ENCODE measurements at regions not wholly inside any gene's neighbourhood (a gene's known extent, or its start where the extent isn't known, plus 50 kb on each side); places are given as distances from the start of the nearest gene placed in this dataset.

- no peaks in the 10 kb centered on the region for H3K36me3 ChIP-seq (ENCODE audit: insufficient read depth, low read length)
- no peak overlapping the region for H3K9ac ChIP-seq (ENCODE audit: low read length)
- no peak overlapping the region for H3K4me3 ChIP-seq (ENCODE audit: low read depth, low read length, poor library complexity, severe bottlenecking)
- no peak overlapping the region for H2AFZ ChIP-seq (ENCODE audit: low read length)
- no peak overlapping the region for H3K4me2 ChIP-seq (ENCODE audit: low read length)
- H4K20me1 ChIP-seq (ENCODE audit: insufficient read depth, low read length), result no peaks in the 10 kb centered on the region
- TF ChIP-seq EZH2 (IDR thresholded peaks at IDR 0.05; ENCODE audit: borderline replicate concordance, low read length) (no peak), CTCF (IDR thresholded peaks at IDR 0.05; ENCODE audit: low read length) (peak; percentile 50)
- no peak overlapping the region for H3K27ac ChIP-seq (ENCODE audit: low read depth, low read length, poor library complexity, severe bottlenecking)
- no peaks in the 10 kb centered on the region for H3K27me3 ChIP-seq (ENCODE audit: insufficient read depth, low read length)
- H3K79me2 ChIP-seq (ENCODE audit: insufficient read depth, low read length), result no peaks in the 10 kb centered on the region
- no peaks in the 10 kb centered on the region for H3K9me2 ChIP-seq (ENCODE audit: low read depth, low read length)
- no peaks in the 10 kb centered on the region for H3K9me3 ChIP-seq (ENCODE audit: low read length)
- no peaks in the 10 kb centered on the region for H3F3A ChIP-seq (ENCODE audit: insufficient read depth, low read length)
- H3K4me1 ChIP-seq (ENCODE audit: insufficient read depth, low read length, severe bottlenecking), result no peaks in the 10 kb centered on the region
Observed at GRCh38 chr1:17998889-17999288, 108.7 kb upstream of the IGSF21 start.

- H3F3A ChIP-seq (ENCODE audit: insufficient read depth, low read length), result no peaks in the 10 kb centered on the region
- no peaks in the 10 kb centered on the region for H3K27me3 ChIP-seq (ENCODE audit: insufficient read depth, low read length)
- H3K9ac ChIP-seq (ENCODE audit: low read length), result no peak overlapping the region
- no peak for TF ChIP-seq CTCF (IDR thresholded peaks at IDR 0.05; ENCODE audit: low read length)
- TF ChIP-seq EZH2 (IDR thresholded peaks at IDR 0.05; ENCODE audit: borderline replicate concordance, low read length), result no peak
- no peak overlapping the region for H3K4me2 ChIP-seq (ENCODE audit: low read length)
- H3K4me1 ChIP-seq (ENCODE audit: insufficient read depth, low read length, severe bottlenecking), result no peaks in the 10 kb centered on the region
- no peaks in the 10 kb centered on the region for H3K9me2 ChIP-seq (ENCODE audit: low read depth, low read length)
- no peaks in the 10 kb centered on the region for H4K20me1 ChIP-seq (ENCODE audit: insufficient read depth, low read length)
- H3K36me3 ChIP-seq (ENCODE audit: insufficient read depth, low read length), result no peaks in the 10 kb centered on the region
- H3K4me3 ChIP-seq (ENCODE audit: low read depth, low read length, poor library complexity, severe bottlenecking), result no peak overlapping the region
- no peaks in the 10 kb centered on the region for H3K9me3 ChIP-seq (ENCODE audit: low read length)
- no peak overlapping the region for H2AFZ ChIP-seq (ENCODE audit: low read length)
- no peaks in the 10 kb centered on the region for H3K79me2 ChIP-seq (ENCODE audit: insufficient read depth, low read length)
- H3K27ac ChIP-seq (ENCODE audit: low read depth, low read length, poor library complexity, severe bottlenecking), result no peak overlapping the region
Observed at GRCh38 chr1:17999884-18000283, 107.7 kb upstream of the IGSF21 start.

- Histone ChIP-seq H2AFZ (ENCODE audit: low read length) (no peak overlapping the region), H3K9ac (ENCODE audit: low read length) (no peak overlapping the region)
Observed at GRCh38 chr1:18001725-18002124, 105.9 kb upstream of the IGSF21 start.

More at GRCh38 chr1:18001725-18002124, 105.9 kb upstream of the IGSF21 start:
- H3K4me3 ChIP-seq (ENCODE audit: low read depth, low read length, poor library complexity, severe bottlenecking), result no peak overlapping the region
- no peaks in the 10 kb centered on the region for H3K36me3 ChIP-seq (ENCODE audit: insufficient read depth, low read length)
- H4K20me1 ChIP-seq (ENCODE audit: insufficient read depth, low read length), result no peaks in the 10 kb centered on the region
- TF ChIP-seq EZH2 (IDR thresholded peaks at IDR 0.05; ENCODE audit: borderline replicate concordance, low read length) (no peak), CTCF (IDR thresholded peaks at IDR 0.05; ENCODE audit: low read length) (no peak)
- H3F3A ChIP-seq (ENCODE audit: insufficient read depth, low read length), result no peaks in the 10 kb centered on the region
- H3K9me2 ChIP-seq (ENCODE audit: low read depth, low read length), result no peaks in the 10 kb centered on the region
- H3K4me2 ChIP-seq (ENCODE audit: low read length), result no peak overlapping the region
- H3K79me2 ChIP-seq (ENCODE audit: insufficient read depth, low read length), result no peaks in the 10 kb centered on the region
- H3K27ac ChIP-seq (ENCODE audit: low read depth, low read length, poor library complexity, severe bottlenecking), result no peak overlapping the region
- no peaks in the 10 kb centered on the region for H3K27me3 ChIP-seq (ENCODE audit: insufficient read depth, low read length)
- no peaks in the 10 kb centered on the region for H3K4me1 ChIP-seq (ENCODE audit: insufficient read depth, low read length, severe bottlenecking)
- H3K9me3 ChIP-seq (ENCODE audit: low read length), result no peaks in the 10 kb centered on the region

Data from OCI-LY1 (cell line).